B cell (primary cell): ENCODE measurements at regions not wholly inside any gene's neighbourhood (a gene's known extent, or its start where the extent isn't known, plus 50 kb on each side); places are given as distances from the start of the nearest gene placed in this dataset.

Experiments used
- EZH2 ChIP-seq: IDR thresholded peaks from 2 replicates; pipeline ENCODE4 v1.6.1; 2012; ENCODE audit warnings: borderline replicate concordance, low read depth, mild to moderate bottlenecking, moderate library complexity, low read length; ENCODE audit not compliant: insufficient read depth, poor library complexity, severe bottlenecking
- TF ChIP-seq, protein P1 (sequence below): fragments of 200-600 bp; IDR thresholded peaks from one replicate; pipeline ENCODE4 v1.8.0; 2022; ENCODE audit warnings: antibody characterized with exemption, mild to moderate bottlenecking

GRCh38 chr2:186959486-186959885, 110.5 kb upstream of the ZSWIM2 start:
- TF ChIP-seq, protein P1, sequence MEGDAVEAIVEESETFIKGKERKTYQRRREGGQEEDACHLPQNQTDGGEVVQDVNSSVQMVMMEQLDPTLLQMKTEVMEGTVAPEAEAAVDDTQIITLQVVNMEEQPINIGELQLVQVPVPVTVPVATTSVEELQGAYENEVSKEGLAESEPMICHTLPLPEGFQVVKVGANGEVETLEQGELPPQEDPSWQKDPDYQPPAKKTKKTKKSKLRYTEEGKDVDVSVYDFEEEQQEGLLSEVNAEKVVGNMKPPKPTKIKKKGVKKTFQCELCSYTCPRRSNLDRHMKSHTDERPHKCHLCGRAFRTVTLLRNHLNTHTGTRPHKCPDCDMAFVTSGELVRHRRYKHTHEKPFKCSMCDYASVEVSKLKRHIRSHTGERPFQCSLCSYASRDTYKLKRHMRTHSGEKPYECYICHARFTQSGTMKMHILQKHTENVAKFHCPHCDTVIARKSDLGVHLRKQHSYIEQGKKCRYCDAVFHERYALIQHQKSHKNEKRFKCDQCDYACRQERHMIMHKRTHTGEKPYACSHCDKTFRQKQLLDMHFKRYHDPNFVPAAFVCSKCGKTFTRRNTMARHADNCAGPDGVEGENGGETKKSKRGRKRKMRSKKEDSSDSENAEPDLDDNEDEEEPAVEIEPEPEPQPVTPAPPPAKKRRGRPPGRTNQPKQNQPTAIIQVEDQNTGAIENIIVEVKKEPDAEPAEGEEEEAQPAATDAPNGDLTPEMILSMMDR, result no peak
- no peak for TF ChIP-seq EZH2
